ENCODE measurements at regions not wholly inside any gene's neighbourhood (a gene's known extent, or its start where the extent isn't known, plus 50 kb on each side); places are given as distances from the start of the nearest gene placed in this dataset.
"Not testable (repeated sequence)": the region's sequence is repeated elsewhere in the genome, so short reads cannot be mapped to it uniquely, and the experiment has no call there.

- DNase-seq = no peak
Observed at GRCh38 chr15:88995449-88995848, 82.3 kb upstream of the MFGE8 start.

GRCh38 chr15:88997531-88997930, 84.4 kb upstream of the MFGE8 start:
- DNase-seq = no peak

- DNase-seq = no peak
Observed at GRCh38 chr15:88998980-88999713, 86.0 kb upstream of the MFGE8 start.

- DNase-seq = not testable (repeated sequence)
Observed at GRCh38 chr15:89001708-89002275, 86.5 kb upstream of the ABHD2 start.

- no peak for DNase-seq
Observed at GRCh38 chr15:89002281-89002761, 85.9 kb upstream of the ABHD2 start.

- DNase-seq = no peak
Observed at GRCh38 chr15:89002830-89003229, 85.4 kb upstream of the ABHD2 start.

- no peak for DNase-seq
Observed at GRCh38 chr15:89003865-89004725, 84.2 kb upstream of the ABHD2 start.

- no peak for DNase-seq
Observed at GRCh38 chr15:89004726-89005030, 83.6 kb upstream of the ABHD2 start.

- not testable (repeated sequence) for DNase-seq
Observed at GRCh38 chr15:89007527-89007926, 80.7 kb upstream of the ABHD2 start.

- no peak for DNase-seq
Observed at GRCh38 chr15:89007989-89008388, 80.3 kb upstream of the ABHD2 start.

GRCh38 chr15:89009080-89009479, 79.2 kb upstream of the ABHD2 start:
- no peak for DNase-seq

GRCh38 chr15:89015412-89016097, 72.7 kb upstream of the ABHD2 start:
- DNase-seq = no peak

GRCh38 chr15:89016549-89017041, 71.7 kb upstream of the ABHD2 start:
- no peak for DNase-seq

- DNase-seq = peak; percentile 76
Observed at GRCh38 chr15:89017370-89018066, 70.7 kb upstream of the ABHD2 start.

- no peak for DNase-seq
Observed at GRCh38 chr15:89018207-89018606, 70.0 kb upstream of the ABHD2 start.

GRCh38 chr15:89019436-89019835, 68.8 kb upstream of the ABHD2 start:
- DNase-seq = no peak

- DNase-seq = no peak
Observed at GRCh38 chr15:89021224-89021623, 67.0 kb upstream of the ABHD2 start.

- not testable (repeated sequence) for DNase-seq
Observed at GRCh38 chr15:89021886-89022285, 66.4 kb upstream of the ABHD2 start.

- no peak for DNase-seq
Observed at GRCh38 chr15:89023311-89023961, 64.8 kb upstream of the ABHD2 start.

- DNase-seq = no peak
Observed at GRCh38 chr15:89024418-89024817, 63.8 kb upstream of the ABHD2 start.

GRCh38 chr15:89026167-89026566, 62.1 kb upstream of the ABHD2 start:
- DNase-seq = no peak

- no peak for DNase-seq
Observed at GRCh38 chr15:89028036-89028435, 60.2 kb upstream of the ABHD2 start.

Measured in activated CD4-positive, alpha-beta T cell treated with anti-CD3 and anti-CD28 coated beads for 1 hour (primary cell).